Central memory CD8-positive, alpha-beta T cell (primary cell): ENCODE measurements at regions not wholly inside any gene's neighbourhood (a gene's known extent, or its start where the extent isn't known, plus 50 kb on each side); places are given as distances from the start of the nearest gene placed in this dataset.

Source experiments
- ATAC-seq: fragments of 150-1000 bp; cut with Tn5 transposase; replicated peaks from 2 replicates; pipeline ENCODE4 v1.10.0; 2022; ENCODE audit warnings: mild to moderate bottlenecking, moderate FRiP score, moderate number of reproducible peaks; ENCODE audit not compliant: poor library complexity, severe bottlenecking; ENCODE audit errors: extremely low read depth
- DNase-seq, 2 donors: peaks; one replicate each; pipeline ENCODE4 v3.0.0; 2021; ENCODE audit warnings: low spot score in 2 of 2
- H3K27ac Mint-ChIP-seq: one replicate; pipeline ENCODE4 v1.8.0; 2022; ENCODE audit warnings: low read depth, mild to moderate bottlenecking, moderate library complexity, mixed read lengths
- H3K27me3 Mint-ChIP-seq: one replicate; pipeline ENCODE4 v1.8.0; 2022; ENCODE audit warnings: mixed read lengths
- H3K36me3 Mint-ChIP-seq: one replicate; pipeline ENCODE4 v1.8.0; 2022; ENCODE audit warnings: mild to moderate bottlenecking, moderate library complexity, mixed read lengths; ENCODE audit not compliant: insufficient read depth
- H3K4me1 Mint-ChIP-seq: one replicate; pipeline ENCODE4 v1.8.0; 2022; ENCODE audit warnings: mixed read lengths
- H3K4me3 Mint-ChIP-seq: one replicate; pipeline ENCODE4 v1.8.0; 2022; ENCODE audit warnings: mild to moderate bottlenecking, moderate library complexity, mixed read lengths
- H3K9me3 Mint-ChIP-seq: one replicate; pipeline ENCODE4 v1.8.0; 2022; ENCODE audit warnings: mixed read lengths

- no peak for ATAC-seq
- DNase-seq: no peak
- Mint-ChIP-seq H3K4me1 (no peaks in the 10 kb centered on the region), H3K4me3 (no peak overlapping the region), H3K27me3 (no peaks in the 10 kb centered on the region), H3K9me3 (no peaks in the 10 kb centered on the region), H3K27ac (no peak overlapping the region), H3K36me3 (no peaks in the 10 kb centered on the region)
Observed at GRCh38 chr11:90355200-90355599, 132.4 kb upstream of the CHORDC1 start.

GRCh38 chr11:90349731-90350130 is 126.9 kb upstream of the CHORDC1 start:
- Mint-ChIP-seq H3K27me3 (no peaks in the 10 kb centered on the region), H3K36me3 (no peaks in the 10 kb centered on the region), H3K4me3 (no peak overlapping the region), H3K9me3 (no peaks in the 10 kb centered on the region), H3K4me1 (no peaks in the 10 kb centered on the region), H3K27ac (no peak overlapping the region)
- no peak for ATAC-seq
- DNase-seq: no peak

- Mint-ChIP-seq H3K4me3 (no peak overlapping the region), H3K27me3 (no peaks in the 10 kb centered on the region), H3K27ac (no peak overlapping the region), H3K4me1 (no peaks in the 10 kb centered on the region), H3K36me3 (no peaks in the 10 kb centered on the region), H3K9me3 (no peaks in the 10 kb centered on the region)
- DNase-seq (no peak), ATAC-seq (no peak)
Observed at GRCh38 chr11:90344546-90344945, 121.7 kb upstream of the CHORDC1 start.

GRCh38 chr11:90343673-90344072 is 120.8 kb upstream of the CHORDC1 start:
- ATAC-seq (no peak), DNase-seq (no peak)
- Mint-ChIP-seq H3K9me3 (no peaks in the 10 kb centered on the region), H3K27ac (no peak overlapping the region), H3K4me1 (no peaks in the 10 kb centered on the region), H3K36me3 (no peaks in the 10 kb centered on the region), H3K4me3 (no peak overlapping the region), H3K27me3 (no peaks in the 10 kb centered on the region)

- no peak for DNase-seq
Observed at GRCh38 chr11:90341986-90342385, 119.1 kb upstream of the CHORDC1 start.

GRCh38 chr11:90332415-90332814 is 109.6 kb upstream of the CHORDC1 start:
- Mint-ChIP-seq H3K27ac (no peak overlapping the region), H3K4me3 (no peak overlapping the region), H3K27me3 (no peaks in the 10 kb centered on the region), H3K4me1 (no peaks in the 10 kb centered on the region), H3K9me3 (no peaks in the 10 kb centered on the region), H3K36me3 (no peaks in the 10 kb centered on the region)
- DNase-seq (no peak), ATAC-seq (no peak)

More at GRCh38 chr11:90341986-90342385, 119.1 kb upstream of the CHORDC1 start:
- Mint-ChIP-seq H3K27me3 (no peaks in the 10 kb centered on the region), H3K27ac (no peak overlapping the region), H3K36me3 (no peaks in the 10 kb centered on the region), H3K4me3 (no peak overlapping the region), H3K9me3 (no peaks in the 10 kb centered on the region), H3K4me1 (no peaks in the 10 kb centered on the region)
- ATAC-seq: no peak

GRCh38 chr11:90330632-90331031 is 107.8 kb upstream of the CHORDC1 start:
- H3K27me3 Mint-ChIP-seq: no peaks in the 10 kb centered on the region
- DNase-seq (no peak), ATAC-seq (no peak)
- H3K4me1 Mint-ChIP-seq: no peaks in the 10 kb centered on the region
- no peaks in the 10 kb centered on the region for H3K36me3 Mint-ChIP-seq
- no peak overlapping the region for H3K4me3 Mint-ChIP-seq
- no peaks in the 10 kb centered on the region for H3K9me3 Mint-ChIP-seq
- H3K27ac Mint-ChIP-seq: no peak overlapping the region

GRCh38 chr11:90329043-90329442 is 106.2 kb upstream of the CHORDC1 start:
- Mint-ChIP-seq H3K9me3 (no peaks in the 10 kb centered on the region), H3K4me3 (no peak overlapping the region), H3K4me1 (no peaks in the 10 kb centered on the region), H3K27me3 (no peaks in the 10 kb centered on the region), H3K36me3 (no peaks in the 10 kb centered on the region), H3K27ac (no peak overlapping the region)
- no peak for DNase-seq
- no peak for ATAC-seq

- no peak overlapping the region for H3K27ac Mint-ChIP-seq
- no peaks in the 10 kb centered on the region for H3K4me1 Mint-ChIP-seq
- no peaks in the 10 kb centered on the region for H3K27me3 Mint-ChIP-seq
- no peaks in the 10 kb centered on the region for H3K9me3 Mint-ChIP-seq
- DNase-seq: no peak
- H3K4me3 Mint-ChIP-seq: no peak overlapping the region
- no peak for ATAC-seq
- H3K36me3 Mint-ChIP-seq: no peaks in the 10 kb centered on the region
Observed at GRCh38 chr11:90326647-90327046, 103.8 kb upstream of the CHORDC1 start.

- no peak overlapping the region for H3K27ac Mint-ChIP-seq
- no peaks in the 10 kb centered on the region for H3K36me3 Mint-ChIP-seq
- H3K27me3 Mint-ChIP-seq: no peaks in the 10 kb centered on the region
- H3K4me1 Mint-ChIP-seq: no peaks in the 10 kb centered on the region
- DNase-seq (no peak), ATAC-seq (no peak)
- H3K9me3 Mint-ChIP-seq: peaks cover 5% of the 10 kb centered on the region
- H3K4me3 Mint-ChIP-seq: no peak overlapping the region
Observed at GRCh38 chr11:90323289-90323688, 100.4 kb upstream of the CHORDC1 start.

- H3K27me3 Mint-ChIP-seq: no peaks in the 10 kb centered on the region
- ATAC-seq (no peak), DNase-seq (no peak)
- no peak overlapping the region for H3K4me3 Mint-ChIP-seq
- H3K27ac Mint-ChIP-seq: no peak overlapping the region
- no peaks in the 10 kb centered on the region for H3K36me3 Mint-ChIP-seq
- H3K9me3 Mint-ChIP-seq: peaks cover 5% of the 10 kb centered on the region
- H3K4me1 Mint-ChIP-seq: no peaks in the 10 kb centered on the region
Observed at GRCh38 chr11:90321018-90321417, 98.2 kb upstream of the CHORDC1 start.

- peaks cover 5% of the 10 kb centered on the region for H3K9me3 Mint-ChIP-seq
- no peaks in the 10 kb centered on the region for H3K4me1 Mint-ChIP-seq
- DNase-seq: no peak
- H3K27me3 Mint-ChIP-seq: no peaks in the 10 kb centered on the region
- no peak overlapping the region for H3K4me3 Mint-ChIP-seq
- H3K36me3 Mint-ChIP-seq: no peaks in the 10 kb centered on the region
- ATAC-seq: no peak
- H3K27ac Mint-ChIP-seq: no peak overlapping the region
Observed at GRCh38 chr11:90318651-90319050, 95.8 kb upstream of the CHORDC1 start.

- DNase-seq (no peak), ATAC-seq (no peak)
- Mint-ChIP-seq H3K4me1 (no peaks in the 10 kb centered on the region), H3K9me3 (no peaks in the 10 kb centered on the region), H3K36me3 (no peaks in the 10 kb centered on the region), H3K27ac (no peak overlapping the region), H3K4me3 (no peak overlapping the region), H3K27me3 (no peaks in the 10 kb centered on the region)
Observed at GRCh38 chr11:90310210-90310609, 87.4 kb upstream of the CHORDC1 start.

- Mint-ChIP-seq H3K27me3 (no peaks in the 10 kb centered on the region), H3K36me3 (no peaks in the 10 kb centered on the region), H3K27ac (no peak overlapping the region), H3K4me3 (no peak overlapping the region), H3K9me3 (no peaks in the 10 kb centered on the region), H3K4me1 (no peaks in the 10 kb centered on the region)
- no peak for ATAC-seq
- DNase-seq: no peak
Observed at GRCh38 chr11:90309693-90310092, 86.8 kb upstream of the CHORDC1 start.
